HEK293 (cell line): ENCODE measurements at regions not wholly inside any gene's neighbourhood (a gene's known extent, or its start where the extent isn't known, plus 50 kb on each side); places are given as distances from the start of the nearest gene placed in this dataset.

Source experiments
- TCF7L2 ChIP-seq: IDR thresholded peaks from 2 replicates; pipeline ENCODE4 v1.6.1; 2011; ENCODE audit warnings: low read depth, mild to moderate bottlenecking, inconsistent platforms, low read length, moderate library complexity, borderline replicate concordance
- YY1 ChIP-seq: fragments of 450-650 bp; formaldehyde crosslinking; IDR thresholded peaks from 2 replicates; pipeline ENCODE4 v1.5.1; 2018; ENCODE audit warnings: missing biosample characterization, missing genetic modification characterization
- ZFP41 ChIP-seq: fragments of 450-650 bp; formaldehyde crosslinking; IDR thresholded peaks from 2 replicates; pipeline ENCODE4 v1.5.1; 2016; ENCODE audit warnings: missing biosample characterization, missing genetic modification characterization, borderline replicate concordance
- ZNF23 ChIP-seq: fragments of 450-650 bp; formaldehyde crosslinking; IDR thresholded peaks from 2 replicates; pipeline ENCODE4 v1.5.1; 2016; ENCODE audit warnings: missing biosample characterization, missing genetic modification characterization, borderline replicate concordance
- ZNF544 ChIP-seq: fragments of 450-650 bp; formaldehyde crosslinking; IDR thresholded peaks from 2 replicates; pipeline ENCODE4 v1.5.0; 2017; ENCODE audit warnings: missing biosample characterization, missing genetic modification characterization
- ZNF654 ChIP-seq: fragments of 450-650 bp; formaldehyde crosslinking; IDR thresholded peaks from 2 replicates; pipeline ENCODE4 v1.5.1; 2016; ENCODE audit warnings: low read depth, missing biosample characterization, missing genetic modification characterization
- ZNF76 ChIP-seq: fragments of 450-650 bp; formaldehyde crosslinking; IDR thresholded peaks from 2 replicates; pipeline ENCODE4; 2016; ENCODE audit warnings: low read depth, missing biosample characterization, missing genetic modification characterization, borderline replicate concordance
- ZNF776 ChIP-seq: fragments of 450-650 bp; formaldehyde crosslinking; IDR thresholded peaks from 2 replicates; pipeline ENCODE4 v1.5.0; 2017; ENCODE audit warnings: missing biosample characterization, missing genetic modification characterization, borderline replicate concordance
- ZNF785 ChIP-seq: fragments of 450-650 bp; formaldehyde crosslinking; IDR thresholded peaks from 2 replicates; pipeline ENCODE4 v1.5.1; 2016; ENCODE audit warnings: missing biosample characterization, missing genetic modification characterization
- ZXDB ChIP-seq: fragments of 450-650 bp; formaldehyde crosslinking; IDR thresholded peaks from 2 replicates; pipeline ENCODE4 v1.5.1; 2016; ENCODE audit warnings: missing biosample characterization, missing genetic modification characterization
- TF ChIP-seq, protein P1 (sequence below): fragments of 450-650 bp; formaldehyde crosslinking; IDR thresholded peaks from 2 replicates; pipeline ENCODE4 v1.5.1; 2016; ENCODE audit warnings: missing biosample characterization, missing genetic modification characterization
- TF ChIP-seq, protein P2 (sequence below): fragments of 450-650 bp; formaldehyde crosslinking; IDR thresholded peaks from 2 replicates; pipeline ENCODE4 v1.5.1; 2016; ENCODE audit warnings: missing biosample characterization, missing genetic modification characterization, low read depth

DNA sequence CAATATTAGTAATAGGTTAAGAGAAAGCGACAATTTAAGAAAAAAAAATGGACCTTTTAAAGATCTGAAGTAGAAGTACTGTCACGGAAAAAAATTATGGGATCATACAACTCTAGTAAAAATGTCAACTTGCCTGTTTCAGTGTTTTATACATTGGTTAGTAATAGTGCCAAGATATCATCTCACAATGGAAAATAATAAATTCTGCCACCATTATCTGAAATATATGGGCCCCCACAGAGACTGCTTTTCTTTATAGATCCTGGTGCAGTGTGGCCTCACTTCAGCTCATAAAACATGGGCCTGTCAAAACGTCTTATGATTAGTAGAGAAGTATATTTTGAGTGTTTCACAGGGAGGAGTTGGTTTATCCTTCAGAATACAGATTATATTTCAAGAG is 266.3 kb upstream of the EPHA6 start:
- TF ChIP-seq ZNF23 (no peak), ZNF544 (tag by site-specific recombination) (no peak), ZNF654 (tag by site-specific recombination) (no peak), YY1 (tag by site-specific recombination) (no peak), TCF7L2 (no peak), ZNF785 (tag by site-specific recombination) (no peak), ZXDB (tag by site-specific recombination) (no peak), ZFP41 (no peak), ZNF776 (tag by site-specific recombination) (no peak), ZNF76 (tag by site-specific recombination) (no peak)
- TF ChIP-seq, protein P1, sequence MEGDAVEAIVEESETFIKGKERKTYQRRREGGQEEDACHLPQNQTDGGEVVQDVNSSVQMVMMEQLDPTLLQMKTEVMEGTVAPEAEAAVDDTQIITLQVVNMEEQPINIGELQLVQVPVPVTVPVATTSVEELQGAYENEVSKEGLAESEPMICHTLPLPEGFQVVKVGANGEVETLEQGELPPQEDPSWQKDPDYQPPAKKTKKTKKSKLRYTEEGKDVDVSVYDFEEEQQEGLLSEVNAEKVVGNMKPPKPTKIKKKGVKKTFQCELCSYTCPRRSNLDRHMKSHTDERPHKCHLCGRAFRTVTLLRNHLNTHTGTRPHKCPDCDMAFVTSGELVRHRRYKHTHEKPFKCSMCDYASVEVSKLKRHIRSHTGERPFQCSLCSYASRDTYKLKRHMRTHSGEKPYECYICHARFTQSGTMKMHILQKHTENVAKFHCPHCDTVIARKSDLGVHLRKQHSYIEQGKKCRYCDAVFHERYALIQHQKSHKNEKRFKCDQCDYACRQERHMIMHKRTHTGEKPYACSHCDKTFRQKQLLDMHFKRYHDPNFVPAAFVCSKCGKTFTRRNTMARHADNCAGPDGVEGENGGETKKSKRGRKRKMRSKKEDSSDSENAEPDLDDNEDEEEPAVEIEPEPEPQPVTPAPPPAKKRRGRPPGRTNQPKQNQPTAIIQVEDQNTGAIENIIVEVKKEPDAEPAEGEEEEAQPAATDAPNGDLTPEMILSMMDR (tag by site-specific recombination), result no peak
- TF ChIP-seq, protein P2, sequence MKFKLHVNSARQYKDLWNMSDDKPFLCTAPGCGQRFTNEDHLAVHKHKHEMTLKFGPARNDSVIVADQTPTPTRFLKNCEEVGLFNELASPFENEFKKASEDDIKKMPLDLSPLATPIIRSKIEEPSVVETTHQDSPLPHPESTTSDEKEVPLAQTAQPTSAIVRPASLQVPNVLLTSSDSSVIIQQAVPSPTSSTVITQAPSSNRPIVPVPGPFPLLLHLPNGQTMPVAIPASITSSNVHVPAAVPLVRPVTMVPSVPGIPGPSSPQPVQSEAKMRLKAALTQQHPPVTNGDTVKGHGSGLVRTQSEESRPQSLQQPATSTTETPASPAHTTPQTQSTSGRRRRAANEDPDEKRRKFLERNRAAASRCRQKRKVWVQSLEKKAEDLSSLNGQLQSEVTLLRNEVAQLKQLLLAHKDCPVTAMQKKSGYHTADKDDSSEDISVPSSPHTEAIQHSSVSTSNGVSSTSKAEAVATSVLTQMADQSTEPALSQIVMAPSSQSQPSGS (tag by site-specific recombination), result no peak
